Stimulated activated CD8-positive, alpha-beta memory T cell treated with anti-CD3 and anti-CD28 coated beads, Interleukin-7, amount 100 ng/mL, for 24 hours (primary cell): ENCODE measurements at regions not wholly inside any gene's neighbourhood (a gene's known extent, or its start where the extent isn't known, plus 50 kb on each side); places are given as distances from the start of the nearest gene placed in this dataset.

Experiments
- DNase-seq: peaks from one replicate; pipeline ENCODE4 v3.0.0-alpha.2; 2020; ENCODE audit warnings: low read depth

GRCh38 chr2:83784947-83785346, 674.1 kb downstream of the SUCLG1 start:
- no peak for DNase-seq

DNA sequence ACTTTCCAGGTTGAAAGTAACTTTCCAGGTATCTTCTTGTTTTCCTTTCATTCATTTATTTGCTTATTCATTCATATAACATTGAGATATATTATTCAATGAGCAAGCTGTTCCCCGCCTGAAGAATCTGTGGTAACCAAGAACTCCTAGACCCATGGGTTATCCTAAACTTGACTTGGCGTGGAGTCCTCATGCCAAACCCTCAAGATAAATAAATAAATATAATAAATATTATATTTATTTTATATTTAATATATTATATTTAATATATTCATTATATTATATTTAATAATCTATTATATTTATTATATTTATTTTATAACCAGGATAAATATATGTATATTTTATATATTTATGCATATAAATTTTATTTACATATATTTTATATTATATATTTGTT, 674.8 kb downstream of the SUCLG1 start:
- DNase-seq, result no peak

DNA sequence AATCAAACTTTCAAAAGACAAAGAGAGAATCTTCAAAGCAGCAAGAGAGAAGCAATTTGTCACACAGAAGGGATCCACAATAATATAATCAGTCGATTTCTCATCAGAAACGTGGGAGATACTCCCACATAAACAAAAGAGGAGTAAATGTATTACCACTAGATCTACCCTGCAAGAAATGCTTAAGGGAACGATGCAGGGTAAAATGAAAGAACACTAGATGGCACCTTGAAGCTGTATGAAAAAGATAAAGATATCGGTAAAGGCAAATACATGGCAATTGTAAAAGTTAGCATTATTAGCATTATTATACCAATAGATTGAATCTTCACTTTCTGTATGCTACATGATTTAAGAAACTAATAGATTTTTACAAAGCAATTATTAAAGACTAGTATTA, 677.0 kb downstream of the SUCLG1 start:
- DNase-seq, result no peak

- DNase-seq, result no peak
These were observed 694.6 kb downstream of the SUCLG1 start for GRCh38 chr2:83764447-83765005.

GRCh38 chr2:83757329-83757728, 701.8 kb downstream of the SUCLG1 start:
- DNase-seq, result no peak

DNA sequence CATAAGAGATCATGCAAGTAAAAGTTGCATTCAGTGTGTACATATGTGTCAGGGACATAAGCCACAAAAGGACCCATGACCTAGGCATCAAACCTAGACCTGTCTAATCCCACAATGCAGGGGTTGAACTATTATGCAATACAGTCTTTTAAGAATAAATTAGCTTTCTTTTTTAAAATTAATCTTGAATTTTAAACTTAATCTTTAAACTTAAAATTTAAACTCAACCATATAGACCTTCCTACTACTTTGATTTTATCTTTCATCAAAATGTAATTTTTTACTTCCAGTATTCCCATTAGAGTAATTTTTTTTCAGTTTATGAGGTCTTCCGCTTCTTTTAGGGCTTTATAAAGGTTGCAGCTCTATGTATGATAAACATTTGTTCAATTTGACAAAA, 702.9 kb downstream of the SUCLG1 start:
- DNase-seq, result no peak

DNA sequence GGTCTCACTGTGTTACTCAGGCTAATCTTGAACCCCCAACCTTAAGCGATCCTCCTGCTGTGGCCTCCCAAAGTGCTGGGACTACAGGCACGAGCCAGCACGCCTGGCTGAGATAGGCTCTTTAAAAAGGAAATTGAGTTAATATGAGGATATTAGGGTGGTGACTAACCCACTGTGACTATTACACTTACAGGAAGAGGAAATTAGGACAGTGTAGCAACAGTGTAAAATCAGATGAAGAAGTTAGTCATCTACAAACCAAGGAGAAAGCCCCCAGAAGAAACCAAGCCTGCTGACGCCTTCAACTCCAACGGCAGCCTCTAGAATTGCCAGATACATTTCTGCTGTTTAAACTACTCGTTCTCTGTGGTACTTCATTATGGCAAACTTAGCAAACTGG, 711.9 kb downstream of the SUCLG1 start:
- DNase-seq, result no peak

DNA sequence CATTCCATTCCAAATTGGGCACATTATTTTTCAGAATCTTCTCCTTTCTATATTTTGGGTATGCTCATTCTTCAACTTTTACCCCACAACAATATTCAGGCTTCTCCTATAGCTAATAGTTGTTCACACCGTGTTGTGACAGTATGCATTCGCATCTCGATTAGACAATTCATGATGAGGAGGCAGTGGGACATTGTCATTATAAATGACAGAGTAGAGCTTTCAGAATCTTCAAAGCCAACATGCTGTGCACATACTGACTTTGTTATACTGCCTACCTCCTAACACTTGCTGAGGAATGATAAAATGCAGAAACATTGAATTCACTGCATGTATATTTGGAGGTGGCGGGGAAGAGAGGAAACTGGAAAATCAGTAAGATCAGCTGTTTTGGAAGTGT, 714.2 kb downstream of the SUCLG1 start:
- DNase-seq, result no peak

GRCh38 chr2:83742117-83742782, 716.8 kb downstream of the SUCLG1 start:
- DNase-seq, result no peak

DNA sequence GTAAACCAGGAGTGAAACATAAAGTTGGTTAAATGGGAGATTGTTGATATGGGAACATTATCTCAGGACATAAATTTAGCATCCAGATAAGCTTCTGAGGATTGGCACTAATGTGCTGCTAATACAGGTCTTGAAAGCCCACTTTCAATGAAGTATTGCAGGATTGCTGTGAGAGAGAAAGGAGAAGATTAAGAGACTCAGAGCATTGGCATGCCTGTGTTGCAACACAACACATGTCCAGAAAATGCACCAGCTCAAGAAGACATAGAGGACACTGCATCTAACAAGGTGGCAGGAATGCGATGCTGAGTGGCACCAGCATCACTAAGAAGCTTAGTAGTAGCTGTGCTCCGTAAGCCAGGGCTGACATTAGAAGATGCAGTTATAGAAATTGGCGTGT, 728.9 kb downstream of the SUCLG1 start:
- no peak for DNase-seq

DNA sequence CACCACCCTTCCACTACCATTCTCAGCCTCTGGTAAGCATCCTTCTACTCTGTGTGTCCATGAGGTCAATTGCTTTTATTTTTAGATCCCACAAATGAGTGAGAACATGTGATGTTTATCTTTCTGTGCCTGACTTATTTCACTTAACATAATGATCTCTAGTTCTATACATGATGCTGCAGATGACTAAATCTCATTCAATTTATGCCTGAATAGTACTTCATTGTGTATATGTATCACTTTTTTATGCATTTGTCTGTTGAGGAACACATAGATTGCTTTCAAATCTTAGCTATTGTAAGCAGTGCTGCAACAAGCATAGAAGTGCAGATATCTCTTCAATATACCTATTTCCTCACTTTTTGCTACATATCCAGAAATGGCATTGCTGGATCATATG, 733.3 kb downstream of the SUCLG1 start:
- no peak for DNase-seq

DNA sequence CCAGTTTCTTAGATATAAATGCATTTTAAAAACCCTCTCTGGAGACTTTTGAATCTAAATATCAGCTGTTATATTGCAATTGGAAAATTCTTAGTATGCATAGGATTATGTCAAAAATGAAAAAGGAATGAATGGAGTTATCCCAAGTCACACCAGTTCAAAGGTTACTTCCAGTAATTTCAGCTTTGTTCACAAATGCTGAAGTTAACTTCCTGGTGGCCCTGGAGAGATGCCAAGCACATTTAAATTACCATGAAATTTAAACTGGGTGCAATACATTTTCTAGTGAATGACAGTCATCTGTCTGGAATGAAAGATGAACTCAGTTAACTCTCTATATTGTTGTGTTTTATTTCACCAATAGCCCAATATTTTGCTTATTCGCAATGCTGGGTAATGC, 753.9 kb downstream of the SUCLG1 start:
- DNase-seq, result no peak

DNA sequence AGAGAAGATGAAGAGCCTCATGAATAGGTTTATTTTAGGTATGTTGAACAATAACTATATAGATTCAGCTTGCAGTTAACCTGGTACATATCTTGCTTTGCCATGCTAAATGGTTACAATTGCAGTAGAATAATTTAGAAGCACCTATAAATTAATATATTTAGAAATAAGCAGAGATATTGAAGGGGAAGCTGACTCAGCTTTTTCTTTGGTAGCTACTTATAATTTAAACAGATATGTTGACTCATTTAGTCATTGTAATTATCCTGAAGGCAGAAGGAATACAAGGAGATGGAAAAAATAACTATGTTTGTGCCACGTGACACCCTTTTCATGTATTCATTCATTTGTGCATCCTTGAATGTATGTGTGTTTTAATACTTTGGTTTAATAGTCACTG, 755.5 kb downstream of the SUCLG1 start:
- DNase-seq, result no peak

DNA sequence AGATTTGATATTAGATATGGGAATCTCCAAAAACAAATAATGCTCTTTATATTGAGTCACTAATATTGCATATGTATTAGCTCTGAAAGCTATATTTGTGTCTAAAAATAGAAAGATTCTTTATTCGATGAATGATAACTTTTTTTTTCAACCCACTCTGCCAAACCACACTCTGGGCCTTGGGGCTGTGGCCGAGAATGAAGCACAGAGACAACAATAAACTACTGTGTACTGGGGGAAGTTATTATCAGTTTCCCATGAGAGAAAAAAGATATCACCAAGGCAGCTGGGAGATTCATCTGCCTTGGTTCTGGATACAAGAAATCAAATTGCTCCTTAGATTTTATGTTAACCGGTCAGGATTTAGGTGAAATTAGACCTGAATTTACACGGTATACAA, 762.2 kb downstream of the SUCLG1 start:
- DNase-seq, result no peak

DNA sequence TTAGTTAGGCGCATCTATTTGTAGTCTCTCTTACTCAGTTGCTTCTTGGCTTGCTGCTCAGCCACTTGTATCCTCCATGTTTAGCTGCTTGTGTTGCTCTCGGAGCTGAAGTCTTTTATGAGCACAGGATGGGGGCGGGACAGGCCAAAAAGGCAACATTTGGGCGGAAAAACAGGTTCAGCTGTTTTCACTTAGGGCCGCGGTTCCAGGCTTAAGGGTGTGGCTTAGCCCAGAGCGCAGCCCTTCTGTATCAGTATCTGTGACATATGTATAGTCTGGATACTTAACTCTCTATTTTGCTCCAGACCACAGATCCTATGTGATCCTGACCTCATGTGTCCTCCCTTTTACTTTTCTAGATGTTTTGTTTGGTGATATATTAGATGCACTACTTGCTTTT, 763.5 kb downstream of the SUCLG1 start:
- DNase-seq, result no peak

DNA sequence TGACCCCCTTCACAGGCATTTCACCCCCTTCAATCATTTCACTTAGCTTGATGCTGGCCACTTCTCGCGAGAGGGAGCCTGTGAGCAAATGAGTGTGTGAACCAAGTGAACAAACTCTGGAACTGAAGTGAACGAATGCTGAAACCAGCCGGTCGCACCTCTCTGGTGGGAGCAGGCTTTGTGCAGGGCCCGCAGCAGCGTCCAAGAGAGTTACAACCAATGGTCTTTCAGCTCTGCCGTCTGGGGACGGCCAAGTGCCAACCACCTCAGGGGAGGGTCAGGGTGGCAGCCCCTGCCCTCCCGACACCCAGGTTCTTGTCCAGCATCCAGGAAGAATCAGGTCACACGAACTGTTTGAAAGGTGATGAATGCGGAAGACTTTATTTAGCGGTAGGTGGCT, 764.0 kb downstream of the SUCLG1 start:
- no peak for DNase-seq

DNA sequence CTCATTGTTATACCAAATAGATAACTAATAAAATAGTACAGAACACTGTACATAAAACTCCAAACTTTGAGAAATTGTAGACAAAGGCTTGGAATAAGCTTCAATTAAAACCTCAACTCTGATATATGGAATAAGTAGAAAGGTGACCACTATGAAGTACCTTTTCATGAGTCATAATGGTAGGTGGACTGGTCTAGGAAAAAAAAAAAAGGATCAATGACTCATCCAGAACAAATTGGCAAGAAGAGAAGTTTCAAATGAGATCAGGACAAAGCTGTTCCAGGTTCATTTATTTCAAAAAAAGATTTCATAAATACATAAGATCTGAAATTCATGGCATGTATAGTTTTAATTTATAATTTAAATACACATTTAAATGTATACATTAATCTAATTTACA, 769.7 kb downstream of the SUCLG1 start:
- DNase-seq, result no peak

- no peak for DNase-seq
These were observed 772.2 kb downstream of the SUCLG1 start for GRCh38 chr2:83686863-83687262.

DNA sequence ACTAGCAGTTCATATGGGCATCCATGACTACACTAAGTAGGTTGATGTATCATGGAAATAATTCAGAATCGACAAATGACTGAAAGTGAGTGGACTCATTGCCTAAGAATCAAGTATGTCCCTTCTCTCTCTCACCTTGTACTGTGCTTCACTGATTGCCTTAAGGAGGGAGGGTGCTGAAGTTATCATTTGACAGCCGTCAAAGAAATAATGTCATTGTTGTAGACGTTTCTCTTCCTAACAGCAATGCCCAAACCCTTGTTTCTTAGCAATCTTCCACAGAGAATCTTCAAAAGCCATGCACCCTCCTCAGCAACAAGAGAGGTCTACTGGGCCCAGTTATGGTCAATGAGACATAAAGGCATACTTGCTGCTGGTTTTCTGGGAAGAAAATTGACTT, 785.0 kb downstream of the SUCLG1 start:
- no peak for DNase-seq

GRCh38 chr2:83665894-83666293, 793.2 kb downstream of the SUCLG1 start:
- DNase-seq, result no peak

DNA sequence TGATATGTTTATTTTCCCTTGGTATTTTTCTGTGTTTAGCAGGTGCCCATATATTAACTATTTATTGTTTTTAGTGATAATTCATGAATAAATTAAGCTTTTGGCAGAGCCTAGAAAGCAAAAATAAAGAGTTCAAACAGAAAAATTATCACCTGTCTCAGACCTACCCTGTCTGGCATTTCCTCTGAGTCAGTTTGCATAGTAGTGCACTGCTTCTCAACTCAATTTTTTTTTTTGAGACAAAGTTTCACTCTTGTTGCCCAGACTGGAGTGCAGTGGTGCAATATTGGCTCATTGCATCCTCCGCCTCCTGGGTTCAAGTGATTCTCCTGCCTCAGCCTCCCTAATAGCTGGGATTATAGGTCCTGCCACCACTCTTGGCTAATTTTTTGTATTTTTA, 793.9 kb downstream of the SUCLG1 start:
- DNase-seq, result no peak

DNA sequence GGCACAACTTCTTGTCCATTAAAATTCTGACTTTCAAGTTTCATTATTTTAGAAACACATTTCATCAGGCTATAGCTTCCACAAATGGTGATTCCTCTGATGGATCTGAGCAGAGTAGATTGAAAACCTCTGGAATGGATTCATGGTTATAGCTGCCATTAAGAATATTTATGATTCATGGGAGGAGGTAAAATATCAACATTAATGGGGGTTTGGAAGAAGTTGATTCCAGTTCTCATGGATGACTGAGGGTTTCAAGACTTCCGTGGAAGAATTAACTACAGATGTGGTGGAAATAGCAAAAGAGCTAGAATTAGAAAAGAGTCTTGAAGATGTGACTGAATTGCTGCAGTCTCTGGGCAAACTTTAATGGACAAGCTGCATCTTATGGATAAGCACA, 797.4 kb downstream of the SUCLG1 start:
- no peak for DNase-seq

DNA sequence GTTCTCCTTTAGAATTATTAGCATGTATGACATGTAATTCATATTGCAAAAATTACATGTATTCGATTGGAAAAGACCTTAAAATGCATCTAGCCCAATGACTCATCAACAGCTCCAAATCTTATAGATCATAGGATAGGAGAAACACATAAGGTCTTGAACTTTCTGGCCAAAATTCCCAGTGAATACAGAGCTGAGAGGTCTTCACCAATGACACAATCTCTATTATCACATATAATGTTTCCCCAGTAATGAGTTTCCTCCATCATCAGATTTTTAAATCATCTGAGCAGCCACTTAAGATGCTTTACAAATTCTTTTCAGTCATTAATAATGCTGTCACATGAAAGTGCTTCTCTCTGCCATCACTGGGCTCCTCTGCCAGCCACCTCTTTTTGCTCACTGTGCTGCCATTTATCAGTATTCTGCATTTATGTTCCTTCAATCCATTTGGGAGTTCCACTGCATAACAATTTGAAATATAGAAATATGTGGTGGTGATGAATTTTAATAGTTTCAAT, 804.9 kb downstream of the SUCLG1 start:
- no peak for DNase-seq

- DNase-seq, result no peak
These were observed 808.2 kb downstream of the SUCLG1 start for GRCh38 chr2:83650898-83651297.
